Left lung (tissue), 4 donors: ENCODE measurements at regions not wholly inside any gene's neighbourhood (a gene's known extent, or its start where the extent isn't known, plus 50 kb on each side); places are given as distances from the start of the nearest gene placed in this dataset.
"Not testable (repeated sequence)": the region's sequence is repeated elsewhere in the genome, so short reads cannot be mapped to it uniquely, and the experiment has no call there.

ENCODE experiments used
- ATAC-seq: fragments of 200-7000 bp; cut with Tn5 transposase; one replicate; pipeline ENCODE4 v1.9.1; 2020; ENCODE audit warnings: moderate library complexity
- DNase-seq, 4 donors: peaks; one replicate each; pipeline ENCODE4 v3.0.0-alpha.2; 2013 to 2020
- H3K27ac ChIP-seq, 2 donors: fragments of 200-600 bp; sonication (generic) in 1 of 2; one replicate each; pipeline versions ENCODE4 v1.5.0 to v1.8.0; 2020 to 2021
- H3K27me3 ChIP-seq, 2 donors: fragments of 200-600 bp; sonication (generic) in 1 of 2; one replicate each; pipeline versions ENCODE4 v1.5.0 to v1.8.0; 2020 to 2021
- H3K36me3 ChIP-seq, 2 donors: fragments of 200-600 bp; sonication (generic) in 1 of 2; one replicate each; pipeline versions ENCODE4 v1.5.0 to v1.8.0; 2020 to 2021
- H3K4me1 ChIP-seq, 2 donors: fragments of 200-600 bp; one replicate each; pipeline ENCODE4 v1.8.0; 2021
- H3K4me3 ChIP-seq, 2 donors: fragments of 200-600 bp; sonication (generic) in 1 of 2; one replicate each; pipeline versions ENCODE4 v1.5.0 to v1.8.0; 2020 to 2021; ENCODE audit warnings: mild to moderate bottlenecking in 1 of 2
- H3K9me3 ChIP-seq, 2 donors: fragments of 200-600 bp; sonication (generic) in 1 of 2; one replicate each; pipeline versions ENCODE4 v1.5.0 to v1.8.0; 2020 to 2021
- CTCF ChIP-seq, 2 donors: fragments of 200-600 bp; sonication (generic) in 1 of 2; IDR thresholded peaks; one replicate each; pipeline versions ENCODE4 v1.5.0 to v1.8.0; 2021; ENCODE audit warnings: antibody characterized with exemption in 2 of 2
- intact Hi-C, 2 donors: fragments of 100-400 bp; cut with DNase I; formaldehyde crosslinking; loops; one replicate each; pipeline versions ENCODE4 v1.11.2 to v1.14.2; 2022
- donor health status: DM: no; HTN: yes; CAD: no.
- donor health status: DM: no; HTN: no; CAD: no.

- H3K27ac ChIP-seq: no peak overlapping the region
- H3K27me3 ChIP-seq: no peaks in the 10 kb centered on the region
- no peak overlapping the region for H3K4me3 ChIP-seq
- H3K9me3 ChIP-seq: peaks cover 0 to 7% of the 10 kb centered on the region in 2 donors
- DNase-seq (no peak), ATAC-seq (no peak)
- no peaks in the 10 kb centered on the region for H3K4me1 ChIP-seq
- intact Hi-C loops: no loop called here
- no peaks in the 10 kb centered on the region for H3K36me3 ChIP-seq
- no peak for TF ChIP-seq CTCF (IDR thresholded peaks at IDR 0.05)
Measured at GRCh38 chr6:12545619-12546409, 170.8 kb upstream of the PHACTR1 start.

- intact Hi-C loops: no loop called here
- no peak overlapping the region for H3K27ac ChIP-seq
- H3K9me3 ChIP-seq: peaks cover 0 to 7% of the 10 kb centered on the region in 2 donors
Measured at GRCh38 chr6:12546410-12547002, 170.1 kb upstream of the PHACTR1 start.

GRCh38 chr6:12548526-12548925 lies 168.0 kb upstream of the PHACTR1 start:
- Histone ChIP-seq H3K9me3 (peaks cover 0 to 2% of the 10 kb centered on the region in 2 donors), H3K27me3 (no peaks in the 10 kb centered on the region), H3K4me3 (no peak overlapping the region), H3K4me1 (no peaks in the 10 kb centered on the region), H3K27ac (no peak overlapping the region), H3K36me3 (no peaks in the 10 kb centered on the region)
- DNase-seq: no peak
- ATAC-seq: no peak
- TF ChIP-seq CTCF (IDR thresholded peaks at IDR 0.05): no peak
- intact Hi-C loops: no loop called here

More at GRCh38 chr6:12546410-12547002, 170.1 kb upstream of the PHACTR1 start:
- Histone ChIP-seq H3K4me3 (no peak overlapping the region), H3K27me3 (no peaks in the 10 kb centered on the region), H3K4me1 (no peaks in the 10 kb centered on the region), H3K36me3 (no peaks in the 10 kb centered on the region)
- ATAC-seq (no peak), DNase-seq (no peak)
- TF ChIP-seq CTCF (IDR thresholded peaks at IDR 0.05): no peak

GRCh38 chr6:12549445-12549844 lies 167.1 kb upstream of the PHACTR1 start:
- DNase-seq, H3K36me3 ChIP-seq, H3K27ac ChIP-seq, H3K4me3 ChIP-seq, ATAC-seq, H3K27me3 ChIP-seq, intact Hi-C loops, H3K9me3 ChIP-seq, H3K4me1 ChIP-seq: not testable (repeated sequence)

- DNase-seq, H3K9me3 ChIP-seq, H3K36me3 ChIP-seq, intact Hi-C loops, ATAC-seq, H3K4me1 ChIP-seq, H3K27me3 ChIP-seq, H3K27ac ChIP-seq, H3K4me3 ChIP-seq: not testable (repeated sequence)
Measured at GRCh38 chr6:12554820-12555219, 161.7 kb upstream of the PHACTR1 start.

- DNase-seq (no peak), ATAC-seq (no peak)
- H3K36me3 ChIP-seq: no peaks in the 10 kb centered on the region
- intact Hi-C loops: no loop called here
- TF ChIP-seq CTCF (IDR thresholded peaks at IDR 0.05): no peak
- no peaks in the 10 kb centered on the region for H3K4me1 ChIP-seq
- no peak overlapping the region for H3K4me3 ChIP-seq
- H3K27ac ChIP-seq: no peak overlapping the region
- no peaks in the 10 kb centered on the region for H3K27me3 ChIP-seq
- H3K9me3 ChIP-seq: no peaks in the 10 kb centered on the region
Measured at GRCh38 chr6:12555267-12555666, 161.3 kb upstream of the PHACTR1 start.
